ENCODE measurements at regions not wholly inside any gene's neighbourhood (a gene's known extent, or its start where the extent isn't known, plus 50 kb on each side); places are given as distances from the start of the nearest gene placed in this dataset.

DNA sequence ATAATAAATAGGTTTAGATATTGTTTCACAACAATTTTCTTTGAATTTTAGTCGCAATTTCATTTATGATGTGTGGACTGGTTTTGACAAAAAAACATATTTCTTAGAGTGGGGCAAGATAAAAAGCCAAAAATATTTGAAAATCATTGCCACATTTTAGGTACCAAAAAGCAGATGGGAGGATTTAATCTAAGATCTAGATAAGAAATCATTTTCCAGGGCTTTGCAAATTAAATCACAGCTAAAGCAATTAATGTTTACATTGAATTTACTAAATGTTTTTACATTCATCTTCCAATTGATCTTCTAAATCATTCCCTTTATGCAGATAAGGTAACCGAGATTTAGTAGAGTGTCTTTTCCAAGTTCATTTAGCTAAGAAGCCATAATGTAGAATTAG, 1386.0 kb upstream of the TENM4 start:
- no peak overlapping the region for H2BK20ac ChIP-seq (ENCODE audit: low read depth, low read length, poor library complexity, severe bottlenecking)
- H2BK12ac ChIP-seq (ENCODE audit: insufficient read length, low read depth, low read length) = no peak overlapping the region
- Mint-ChIP-seq H3K4me1 (peaks cover 0 to 4% of the 10 kb centered on the region in 2 experiments; a peak in 1 of 4 replicates), H3K9me3 (no peaks in the 10 kb centered on the region), H3K27me3 (ENCODE audit: low read depth) (no peaks in the 10 kb centered on the region), H3K4me3 (no peak overlapping the region), H3K27ac (no peak overlapping the region), H3K36me3 (ENCODE audit: insufficient read depth in 1 of 3, low read depth in 3 of 3) (no peaks in the 10 kb centered on the region)
- H3K27ac ChIP-seq (ENCODE audit: insufficient read length, low read depth, low read length) = no peak overlapping the region
- H3K9me3 ChIP-seq (ENCODE audit: control insufficient read depth, low read depth, low read length) = no peaks in the 10 kb centered on the region
- H3K9ac ChIP-seq (ENCODE audit: extremely low read depth, insufficient read length, low read length) = no peak overlapping the region
- H4K20me1 ChIP-seq (ENCODE audit: control insufficient read depth, insufficient read depth, insufficient read length) = no peaks in the 10 kb centered on the region
- H2AK5ac ChIP-seq (ENCODE audit: insufficient read length, low read length) = no peak overlapping the region
- no peak overlapping the region for H2BK15ac ChIP-seq (ENCODE audit: low read depth, low read length)
- no CpG with 5 or more reads among the region's 2 CpGs for WGBS (ENCODE audit: extremely low coverage, insufficient read length, low lambda C conversion rate)
- H3K23ac ChIP-seq (ENCODE audit: insufficient read length, low read depth, low read length) = no peak overlapping the region
- no peaks in the 10 kb centered on the region for H3K27me3 ChIP-seq (ENCODE audit: insufficient read depth, low read length)
- H4K8ac ChIP-seq (replicated peaks; ENCODE audit: insufficient read length, low read depth, low read length) = no peak overlapping the region
- H3K4me1 ChIP-seq (ENCODE audit: insufficient read depth, low read length) = no peaks in the 10 kb centered on the region; the same call in 1 of the 2 replicates
- H2BK120ac ChIP-seq (ENCODE audit: low read depth, low read length, poor library complexity, severe bottlenecking) = no peak overlapping the region
- no peak overlapping the region for H3K4me2 ChIP-seq (ENCODE audit: insufficient read depth, insufficient read length, low read length)
- no peaks in the 10 kb centered on the region for H3K79me1 ChIP-seq (ENCODE audit: insufficient read depth, low read depth, low read length, poor library complexity, severe bottlenecking)
- no peak overlapping the region for H2BK5ac ChIP-seq (ENCODE audit: insufficient read length, low read length)
- no peaks in the 10 kb centered on the region for H3K23me2 ChIP-seq (ENCODE audit: insufficient read length, low read depth, low read length, poor library complexity, severe bottlenecking)
- no peak overlapping the region for H3K14ac ChIP-seq (ENCODE audit: insufficient read depth, low read length)
- no peaks in the 10 kb centered on the region for H3K79me2 ChIP-seq (ENCODE audit: insufficient read depth, low read length)
- no peak overlapping the region for H3K4ac ChIP-seq (ENCODE audit: low read depth, low read length)
- no peak overlapping the region for H3K18ac ChIP-seq (ENCODE audit: insufficient read length, low read depth, low read length)
- H4K91ac ChIP-seq (ENCODE audit: insufficient read length, low read depth, low read length) = no peak overlapping the region
- no peak overlapping the region for H3T11ph ChIP-seq (ENCODE audit: low read length)
- no peak for DNase-seq
- no peak overlapping the region for H3K56ac ChIP-seq (ENCODE audit: insufficient read length, low read depth, low read length)
- no peak overlapping the region for H2AFZ ChIP-seq (ENCODE audit: low read length)
- H4K5ac ChIP-seq (ENCODE audit: insufficient read length, low read depth, low read length) = no peak overlapping the region
- TF ChIP-seq, protein P1, sequence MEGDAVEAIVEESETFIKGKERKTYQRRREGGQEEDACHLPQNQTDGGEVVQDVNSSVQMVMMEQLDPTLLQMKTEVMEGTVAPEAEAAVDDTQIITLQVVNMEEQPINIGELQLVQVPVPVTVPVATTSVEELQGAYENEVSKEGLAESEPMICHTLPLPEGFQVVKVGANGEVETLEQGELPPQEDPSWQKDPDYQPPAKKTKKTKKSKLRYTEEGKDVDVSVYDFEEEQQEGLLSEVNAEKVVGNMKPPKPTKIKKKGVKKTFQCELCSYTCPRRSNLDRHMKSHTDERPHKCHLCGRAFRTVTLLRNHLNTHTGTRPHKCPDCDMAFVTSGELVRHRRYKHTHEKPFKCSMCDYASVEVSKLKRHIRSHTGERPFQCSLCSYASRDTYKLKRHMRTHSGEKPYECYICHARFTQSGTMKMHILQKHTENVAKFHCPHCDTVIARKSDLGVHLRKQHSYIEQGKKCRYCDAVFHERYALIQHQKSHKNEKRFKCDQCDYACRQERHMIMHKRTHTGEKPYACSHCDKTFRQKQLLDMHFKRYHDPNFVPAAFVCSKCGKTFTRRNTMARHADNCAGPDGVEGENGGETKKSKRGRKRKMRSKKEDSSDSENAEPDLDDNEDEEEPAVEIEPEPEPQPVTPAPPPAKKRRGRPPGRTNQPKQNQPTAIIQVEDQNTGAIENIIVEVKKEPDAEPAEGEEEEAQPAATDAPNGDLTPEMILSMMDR (conservative IDR thresholded peaks at IDR 0.05) = no peak

Measured in H9 (cell line).